H1 (cell line): ENCODE measurements at regions not wholly inside any gene's neighbourhood (a gene's known extent, or its start where the extent isn't known, plus 50 kb on each side); places are given as distances from the start of the nearest gene placed in this dataset.

Experiments
- BACH1 ChIP-seq: IDR thresholded peaks from 2 replicates; pipeline ENCODE4 v1.6.1; 2012; ENCODE audit warnings: low read length, improper control_type of control experiment
- BCL11A ChIP-seq, 2 experiments: IDR thresholded peaks; one replicate each; pipeline ENCODE4 v1.6.1; 2011; ENCODE audit warnings: low read depth in 2 of 2, low read length in 2 of 2, mild to moderate bottlenecking in 2 of 2
- CTBP2 ChIP-seq: IDR thresholded peaks from 2 replicates; pipeline ENCODE4 v1.7.0; 2011; ENCODE audit warnings: borderline replicate concordance, mild to moderate bottlenecking, moderate library complexity, mixed read lengths, low read length; ENCODE audit not compliant: insufficient read depth, insufficient read length
- E2F6 ChIP-seq: IDR thresholded peaks from 2 replicates; pipeline ENCODE4 v1.6.1; 2012; ENCODE audit warnings: inconsistent platforms
- SIN3A ChIP-seq, 2 experiments: IDR thresholded peaks in 1 of 2; conservative IDR thresholded peaks in 1 of 2; 2 replicates each; pipeline ENCODE4 v1.6.1; 2011 to 2012; ENCODE audit warnings: low read length in 2 of 2, improper control_type of control experiment in 1 of 2, low read depth in 1 of 2, mild to moderate bottlenecking in 1 of 2
- TCF12 ChIP-seq: IDR thresholded peaks from 2 replicates; pipeline ENCODE4 v1.6.1; 2011; ENCODE audit warnings: low read depth, mild to moderate bottlenecking, low read length

- TF ChIP-seq TCF12 (no peak), SIN3A (conservative IDR thresholded peaks at IDR 0.05 in 1 of 2, IDR thresholded peaks at IDR 0.05 in 1 of 2; ENCODE audit: low read depth in 1 of 2, low read length in 2 of 2) (no peak), BACH1 (no peak), CTBP2 (no peak), BCL11A (IDR thresholded peaks at IDR 0.05; ENCODE audit: low read depth in 2 of 2, low read length in 2 of 2) (no peak), E2F6 (no peak)
Observed at GRCh38 chr2:217060951-217061547, 201.2 kb upstream of the TNP1 start (continued).
